NCI-H460 (cell line): ENCODE measurements at regions not wholly inside any gene's neighbourhood (a gene's known extent, or its start where the extent isn't known, plus 50 kb on each side); places are given as distances from the start of the nearest gene placed in this dataset.

ENCODE experiments used
- DNase-seq: peaks from one replicate; pipeline ENCODE4 v3.0.0-alpha.2; 2016; ENCODE audit warnings: low read depth; ENCODE audit errors: extremely low read depth

- DNase-seq: no peak
These were observed 56.0 kb downstream of the BOD1L2 start for GRCh38 chr18:57202881-57203280.

- DNase-seq: no peak
These were observed 58.8 kb downstream of the BOD1L2 start for GRCh38 chr18:57205641-57206040.

DNA sequence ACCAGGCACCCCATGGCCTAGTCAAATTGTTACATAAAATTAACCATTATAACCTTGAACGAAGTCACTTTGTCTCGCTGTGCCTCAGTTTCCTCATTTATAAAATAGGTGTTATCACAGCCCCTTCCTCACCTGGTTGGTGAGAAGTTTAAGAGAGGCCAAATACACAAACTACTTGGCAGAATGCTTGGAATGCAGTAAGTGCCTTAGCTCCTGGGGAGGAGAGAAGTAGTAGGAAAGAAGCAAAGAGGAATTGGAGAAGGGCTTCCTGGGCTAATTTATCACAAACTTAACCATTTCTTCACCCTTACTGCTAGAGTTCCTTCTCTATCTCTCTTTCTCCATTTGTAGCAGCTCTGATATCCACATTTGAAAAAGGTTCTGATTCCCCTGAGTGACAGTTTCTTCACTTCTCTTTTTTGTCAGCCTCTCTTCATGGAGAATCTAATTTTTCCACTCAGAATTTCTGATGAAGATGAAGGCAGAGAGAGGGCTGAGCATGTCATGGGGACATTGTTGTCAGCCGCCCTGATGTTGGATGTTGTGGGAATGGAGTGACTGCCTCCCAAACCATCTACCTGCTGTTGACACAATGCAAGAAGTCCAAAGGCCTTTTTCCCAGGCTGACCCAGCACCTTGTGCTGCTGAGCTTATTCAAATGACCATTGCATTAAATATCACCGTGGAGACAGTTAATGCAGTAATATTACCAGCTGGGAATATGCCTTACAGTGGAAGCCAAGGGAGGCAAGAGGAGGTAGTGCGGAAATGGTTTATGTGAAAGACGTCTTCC, 60.4 kb downstream of the BOD1L2 start:
- DNase-seq: no peak

- no peak for DNase-seq
These were observed 61.2 kb downstream of the BOD1L2 start for GRCh38 chr18:57208047-57208446.

GRCh38 chr18:57209713-57210106, 62.8 kb downstream of the BOD1L2 start:
- DNase-seq: no peak

GRCh38 chr18:57210107-57210715, 63.3 kb downstream of the BOD1L2 start:
- peak; percentile 56 for DNase-seq

GRCh38 chr18:57210716-57211411, 64.0 kb downstream of the BOD1L2 start:
- DNase-seq: no peak

- no peak for DNase-seq
These were observed 64.5 kb downstream of the BOD1L2 start for GRCh38 chr18:57211412-57211750.

GRCh38 chr18:57211776-57212175, 64.9 kb downstream of the BOD1L2 start:
- DNase-seq: no peak

- no peak for DNase-seq
These were observed 65.8 kb downstream of the BOD1L2 start for GRCh38 chr18:57212678-57213077.

GRCh38 chr18:57214976-57215375, 68.1 kb downstream of the BOD1L2 start:
- no peak for DNase-seq

- DNase-seq: no peak
These were observed 71.4 kb downstream of the BOD1L2 start for GRCh38 chr18:57218281-57218680.

GRCh38 chr18:57219964-57220363, 73.1 kb downstream of the BOD1L2 start:
- DNase-seq: no peak

DNA sequence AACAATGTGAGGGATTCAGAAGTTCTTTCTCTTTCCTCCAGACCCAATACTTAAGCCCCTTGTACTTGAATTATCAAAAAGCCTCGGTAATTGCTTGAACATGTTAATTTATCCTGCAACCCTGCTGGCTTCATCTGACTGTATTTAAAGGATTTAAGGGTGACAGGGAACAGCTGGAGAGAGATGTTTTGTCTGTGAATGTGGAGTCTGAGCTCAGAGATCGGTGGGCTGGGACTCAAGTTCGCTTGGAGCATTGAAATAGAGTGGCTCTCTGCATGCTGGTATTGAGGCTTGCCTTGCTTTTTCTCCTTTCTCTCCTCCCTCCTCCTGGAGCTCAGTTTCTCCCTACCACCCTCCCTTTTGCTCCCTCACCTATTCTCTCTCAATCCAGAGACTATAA, 73.6 kb downstream of the BOD1L2 start:
- DNase-seq: no peak

DNA sequence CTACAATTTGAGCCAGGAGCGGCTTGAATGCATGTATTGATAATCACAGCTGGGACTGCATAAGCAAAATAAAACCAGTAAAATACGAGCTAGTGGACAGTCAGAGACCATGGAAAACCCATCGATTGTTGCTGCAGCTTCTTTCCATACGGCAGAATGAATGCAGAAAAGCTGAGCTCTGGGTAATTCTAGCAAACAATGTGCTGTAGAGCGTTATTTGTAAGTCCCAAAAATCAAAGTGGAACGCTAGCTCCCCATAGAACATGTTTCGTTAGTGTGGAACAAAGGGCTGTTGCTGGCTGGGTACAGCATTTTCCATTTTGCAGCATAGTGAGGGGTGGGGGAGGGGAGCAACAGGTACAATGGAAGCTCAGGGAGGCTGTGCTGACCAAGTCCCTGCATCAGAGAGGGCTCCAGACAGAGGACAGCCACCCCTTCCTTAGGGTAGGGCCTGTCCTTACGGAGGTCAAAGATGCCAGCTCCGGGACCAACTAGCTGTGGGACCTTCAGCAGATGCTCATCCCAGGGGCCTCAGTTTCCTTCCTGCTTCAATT, 74.1 kb downstream of the BOD1L2 start:
- no peak for DNase-seq

GRCh38 chr18:57223144-57223870, 76.4 kb downstream of the BOD1L2 start:
- no peak for DNase-seq

DNA sequence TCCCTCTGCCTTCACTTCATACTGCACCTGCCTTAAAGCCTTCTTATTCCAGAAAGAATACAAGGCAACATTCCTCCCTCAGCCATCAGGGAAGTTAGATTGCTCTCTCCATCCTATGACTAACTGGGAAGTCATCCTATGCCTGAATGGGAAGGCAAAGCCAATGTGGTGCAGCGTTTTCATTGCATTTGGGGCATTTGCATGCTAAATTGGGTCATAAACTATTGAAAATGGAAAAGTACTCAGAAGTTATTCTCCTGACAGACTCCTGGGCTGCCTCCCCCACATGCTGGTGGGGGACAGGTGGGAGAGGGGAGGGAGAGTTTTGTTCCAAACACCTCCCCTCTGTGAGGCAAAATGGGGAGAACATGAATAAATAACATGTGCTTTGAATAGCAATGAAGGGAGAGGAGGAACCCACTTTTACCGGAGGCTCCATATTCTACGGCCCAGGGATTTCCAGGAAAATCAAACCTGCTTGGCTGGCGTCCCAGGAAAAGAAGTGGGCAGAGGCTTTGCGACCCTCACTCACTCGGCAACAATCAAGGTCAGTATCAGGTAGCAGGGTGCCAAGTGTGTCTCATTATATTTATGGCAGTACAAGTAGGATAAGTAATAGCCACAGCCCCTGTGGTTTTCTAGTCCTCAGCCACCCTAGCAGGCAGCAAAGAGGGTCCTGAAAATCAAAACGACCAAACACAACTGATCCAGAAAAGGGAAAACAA, 84.1 kb downstream of the BOD1L2 start:
- no peak for DNase-seq

DNA sequence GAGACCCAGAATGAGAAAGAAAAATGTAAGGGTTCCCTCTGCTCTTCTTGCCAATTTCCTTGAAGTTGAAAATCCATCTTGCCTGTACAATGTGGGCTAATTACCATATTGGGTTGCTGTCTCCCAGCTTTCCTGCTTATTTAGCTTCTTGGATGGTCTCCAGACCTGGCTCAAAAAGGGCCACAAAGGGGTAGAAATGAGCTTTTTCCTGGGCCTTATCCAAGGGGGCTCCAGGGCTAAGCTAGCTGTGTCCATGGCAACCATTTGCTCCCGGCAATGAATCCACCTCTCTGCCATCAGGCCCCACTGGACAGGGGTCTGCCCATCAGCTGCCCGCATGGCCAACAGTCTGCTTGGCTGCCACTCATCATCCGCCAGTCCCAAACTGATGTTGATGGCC, 85.0 kb downstream of the BOD1L2 start:
- no peak for DNase-seq

DNA sequence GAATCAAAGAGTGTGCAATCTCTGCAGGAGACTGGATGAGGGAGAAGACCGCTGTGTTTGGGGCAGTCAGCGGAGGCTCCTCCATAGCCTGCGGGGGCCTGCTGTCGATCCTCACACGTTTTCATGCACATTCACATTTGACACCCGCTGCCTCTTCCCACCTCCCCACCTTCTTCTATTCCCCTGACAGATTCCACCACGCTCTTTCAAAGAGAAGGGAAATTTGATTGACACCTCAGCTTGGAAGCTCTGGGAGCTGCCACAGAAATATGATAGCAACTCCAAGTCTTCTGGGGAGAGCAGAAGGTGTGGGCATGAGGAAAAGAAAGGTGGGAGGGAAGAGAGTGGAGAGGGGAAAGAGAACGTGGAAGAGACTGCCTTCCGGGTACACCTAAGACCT, 87.5 kb downstream of the BOD1L2 start:
- no peak for DNase-seq

GRCh38 chr18:57241869-57242268, 95.0 kb downstream of the BOD1L2 start:
- DNase-seq: no peak
